H7 (cell line): ENCODE measurements at regions not wholly inside any gene's neighbourhood (a gene's known extent, or its start where the extent isn't known, plus 50 kb on each side); places are given as distances from the start of the nearest gene placed in this dataset.
"Not testable (repeated sequence)": the region's sequence is repeated elsewhere in the genome, so short reads cannot be mapped to it uniquely, and the experiment has no call there.

Source experiments
- DNase-seq: peaks from one replicate; pipeline ENCODE4 v3.0.0; 2012
- H3K27me3 ChIP-seq: 2 replicates; pipeline ENCODE4 v1.6.0; 2011; ENCODE audit warnings: mild to moderate bottlenecking, low read length; ENCODE audit not compliant: control insufficient read depth, insufficient read depth
- H3K36me3 ChIP-seq: replicated peaks from 2 replicates; pipeline ENCODE4 v1.5.1; 2011; ENCODE audit warnings: low read length; ENCODE audit not compliant: control insufficient read depth, insufficient read depth
- H3K4me3 ChIP-seq: 2 replicates; pipeline ENCODE4 v1.5.1; 2011; ENCODE audit warnings: low read depth, mild to moderate bottlenecking, control low read depth, low read length, moderate library complexity; ENCODE audit not compliant: insufficient read depth

DNA sequence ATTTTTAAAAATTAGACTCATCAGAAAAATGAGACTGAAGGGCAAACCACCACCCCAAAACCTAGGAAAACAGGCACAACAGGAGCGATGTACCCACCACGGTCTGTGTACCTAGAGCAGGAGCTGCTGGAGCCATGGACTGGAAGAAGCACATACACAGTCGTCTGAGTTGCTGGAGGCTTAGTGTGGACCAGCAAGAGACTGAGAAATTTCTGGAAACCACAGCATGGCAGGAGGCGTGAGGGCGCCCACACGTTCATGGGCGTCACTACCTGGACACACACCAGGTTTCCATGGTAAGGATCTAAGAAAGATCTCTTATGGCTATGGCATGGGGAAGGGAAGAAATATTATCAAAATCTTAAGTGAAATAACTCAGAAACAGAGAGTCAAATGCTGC lies 91.9 kb downstream of the MED10 start:
- Histone ChIP-seq H3K4me3 (no peak overlapping the region), H3K36me3 (no peaks in the 10 kb centered on the region), H3K27me3 (no peaks in the 10 kb centered on the region; the same call in 1 of the 2 replicates)
- no peak for DNase-seq

DNA sequence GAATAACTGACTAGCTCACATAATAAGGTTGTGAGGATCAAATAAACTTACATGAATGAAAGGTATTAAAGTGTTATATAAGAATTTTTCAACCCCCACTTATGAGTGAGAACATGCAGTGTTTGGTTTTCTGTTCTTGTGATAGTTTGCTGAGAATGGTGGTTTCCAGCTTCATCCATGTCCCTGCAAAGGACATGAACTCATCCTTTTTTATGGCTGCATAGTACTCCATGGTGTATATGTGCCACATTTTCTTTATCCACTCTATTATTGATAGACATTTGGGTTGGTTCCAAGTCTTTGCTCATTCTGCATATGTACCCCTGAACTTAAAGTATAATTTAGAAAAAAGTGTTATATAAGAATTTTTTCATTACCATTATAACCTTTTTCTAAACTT lies 93.9 kb downstream of the MED10 start:
- H3K4me3 ChIP-seq, H3K36me3 ChIP-seq, DNase-seq, H3K27me3 ChIP-seq: not testable (repeated sequence)

DNA sequence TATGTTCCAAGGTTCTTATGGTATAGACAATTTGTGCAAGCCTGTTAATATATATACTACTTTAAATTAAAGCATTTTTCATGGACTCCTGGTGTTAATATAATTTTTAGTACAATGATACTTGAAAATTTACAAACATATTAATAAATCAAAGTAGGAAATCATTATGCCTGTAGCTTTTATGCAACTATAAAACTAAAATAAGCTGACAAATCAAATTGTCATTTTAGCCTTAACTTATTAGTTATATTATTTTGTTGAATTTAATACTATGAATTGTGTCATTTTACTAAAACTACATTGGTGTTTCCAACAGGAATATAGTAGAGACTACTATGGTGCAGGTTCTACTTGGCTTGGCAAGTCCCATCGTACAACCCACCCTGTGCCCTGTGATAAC lies 96.0 kb downstream of the MED10 start:
- H3K27me3 ChIP-seq, result no peaks in the 10 kb centered on the region; the same call in 1 of the 2 replicates
- H3K36me3 ChIP-seq, result no peaks in the 10 kb centered on the region
- H3K4me3 ChIP-seq, result no peak overlapping the region
- DNase-seq, result no peak

DNA sequence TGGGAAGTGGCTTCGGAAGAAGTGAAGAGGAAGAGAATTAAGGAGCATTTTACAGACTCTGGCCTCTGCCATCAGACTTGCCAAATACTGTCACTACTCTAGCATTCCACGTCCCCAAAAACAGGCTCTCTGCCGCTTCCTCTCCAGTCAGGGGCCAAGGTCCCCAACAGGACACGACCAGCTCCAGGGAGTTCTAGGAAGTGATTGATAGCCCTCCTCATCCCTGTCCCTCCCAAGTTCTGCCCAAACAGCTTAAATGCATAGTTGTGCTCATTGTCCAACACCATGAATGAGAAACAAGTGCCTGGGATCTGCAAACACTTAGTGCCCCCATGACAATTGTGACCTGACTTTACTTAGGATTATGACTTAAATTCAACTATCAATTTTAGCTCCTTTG lies 96.5 kb downstream of the MED10 start:
- Histone ChIP-seq H3K27me3 (no peaks in the 10 kb centered on the region; the same call in 1 of the 2 replicates), H3K4me3 (no peak overlapping the region), H3K36me3 (no peaks in the 10 kb centered on the region)
- DNase-seq, result no peak

DNA sequence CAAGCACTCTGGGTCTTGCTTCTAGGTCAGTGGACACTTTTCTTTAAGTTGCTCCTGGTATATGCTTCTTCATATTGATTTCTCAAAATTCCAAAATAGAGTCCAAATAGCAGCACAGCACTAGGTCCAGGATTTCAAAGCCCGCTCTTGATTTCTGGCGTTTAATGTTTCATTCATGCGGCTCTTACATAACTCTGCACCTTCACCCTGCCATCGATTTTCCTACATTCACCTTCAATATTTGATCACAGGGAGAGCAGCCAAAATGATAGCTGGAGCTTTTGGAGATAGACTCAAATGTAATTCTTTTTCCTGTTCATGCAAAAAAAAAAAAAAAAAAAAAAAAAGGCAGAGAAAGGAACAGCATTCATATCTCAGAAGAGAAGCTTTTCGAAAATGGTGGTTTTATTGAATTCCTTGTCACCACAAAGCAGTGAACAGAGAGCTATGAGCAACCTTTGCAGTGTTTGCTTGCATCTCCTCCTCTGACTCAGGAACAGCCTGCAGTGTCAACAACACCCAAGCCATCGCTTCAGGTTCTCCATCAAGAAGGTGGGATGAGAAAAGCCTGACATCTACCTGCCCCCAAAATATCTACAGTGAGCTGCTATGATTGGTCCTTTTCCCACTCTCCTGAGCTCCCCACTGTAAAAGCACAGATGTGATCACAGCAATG lies 97.8 kb downstream of the MED10 start:
- Histone ChIP-seq H3K27me3 (no peaks in the 10 kb centered on the region; the same call in 1 of the 2 replicates), H3K4me3 (no peak overlapping the region), H3K36me3 (no peaks in the 10 kb centered on the region)
- DNase-seq, result no peak

DNA sequence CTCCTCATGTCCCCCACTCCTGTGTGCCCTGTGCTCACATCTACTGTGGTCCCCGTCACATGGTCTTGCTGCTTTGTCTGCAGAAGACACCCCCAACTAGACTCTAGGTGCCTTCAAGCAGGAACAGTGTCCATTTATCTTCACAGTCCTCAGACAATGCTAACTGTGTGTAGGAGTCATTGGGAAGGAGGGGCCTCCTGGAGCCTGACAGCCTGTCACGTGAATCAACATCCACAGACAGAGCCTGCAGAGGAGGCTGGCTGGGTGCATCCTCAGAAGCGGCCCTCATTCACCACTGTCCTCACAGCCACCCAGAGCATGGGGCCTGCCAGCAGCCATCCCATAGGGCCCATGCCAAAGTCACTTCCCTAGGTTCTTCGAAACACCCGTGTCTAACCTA lies 98.7 kb downstream of the MED10 start:
- Histone ChIP-seq H3K4me3 (no peak overlapping the region), H3K27me3 (no peaks in the 10 kb centered on the region), H3K36me3 (no peaks in the 10 kb centered on the region)
- no peak for DNase-seq

DNA sequence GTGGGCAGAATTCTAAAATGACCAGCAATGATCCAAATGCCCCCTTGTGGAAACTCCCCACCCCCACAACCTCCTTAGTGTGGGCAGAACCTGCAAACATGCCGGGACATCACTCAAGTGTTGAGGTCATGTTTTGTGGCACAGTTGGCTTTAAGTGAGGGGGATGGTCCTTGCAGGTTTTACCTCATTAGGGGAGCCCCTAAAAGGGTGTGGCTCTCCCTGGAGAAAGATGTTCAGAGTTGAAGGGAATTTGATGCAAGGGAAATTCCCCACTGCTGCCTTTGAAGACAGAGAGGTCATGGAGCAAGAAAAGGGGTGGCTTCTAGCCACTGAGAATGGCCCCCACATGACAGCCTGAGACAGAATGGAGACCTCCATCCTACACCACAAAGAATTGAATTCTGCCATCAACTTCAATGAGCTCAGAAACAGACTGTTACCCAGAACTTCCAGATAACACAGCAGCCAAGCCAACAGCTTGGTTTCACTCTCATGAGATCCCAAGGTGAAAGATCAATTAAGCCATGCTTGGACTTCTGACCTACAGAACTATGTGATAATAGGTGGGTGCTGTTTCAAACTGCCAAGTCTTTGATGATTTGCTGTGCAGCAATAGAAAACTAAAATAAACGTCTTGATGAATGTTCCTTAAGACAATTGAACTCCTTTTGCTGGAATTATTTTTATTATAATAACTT lies 103.4 kb downstream of the MED10 start:
- H3K4me3 ChIP-seq, result no peak overlapping the region
- H3K36me3 ChIP-seq, result no peaks in the 10 kb centered on the region
- no peaks in the 10 kb centered on the region; the same call in 1 of the 2 replicates for H3K27me3 ChIP-seq
- DNase-seq, result no peak

DNA sequence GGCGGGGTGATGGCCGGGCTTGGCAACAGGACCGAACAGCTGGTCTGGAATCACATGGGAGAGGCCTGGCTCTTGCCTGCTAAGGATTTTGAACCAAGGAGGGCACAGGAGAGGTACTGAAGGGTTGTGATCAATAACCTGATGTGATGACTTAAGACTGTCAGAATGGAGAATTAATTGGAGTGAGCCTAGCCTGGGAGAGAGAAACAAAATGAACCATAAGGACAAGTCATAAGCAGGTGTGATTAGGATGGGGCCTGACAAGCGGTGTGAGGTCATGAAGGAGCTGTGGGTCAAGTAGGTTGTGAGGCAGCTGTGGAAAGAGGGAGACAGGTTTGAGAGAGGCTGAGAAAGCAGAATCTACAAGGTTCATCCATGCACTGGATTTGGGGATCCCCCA lies 104.6 kb downstream of the MED10 start:
- DNase-seq, result no peak
- H3K27me3 ChIP-seq, result no peaks in the 10 kb centered on the region; the same call in 1 of the 2 replicates
- H3K4me3 ChIP-seq, result no peak overlapping the region
- no peaks in the 10 kb centered on the region for H3K36me3 ChIP-seq

DNA sequence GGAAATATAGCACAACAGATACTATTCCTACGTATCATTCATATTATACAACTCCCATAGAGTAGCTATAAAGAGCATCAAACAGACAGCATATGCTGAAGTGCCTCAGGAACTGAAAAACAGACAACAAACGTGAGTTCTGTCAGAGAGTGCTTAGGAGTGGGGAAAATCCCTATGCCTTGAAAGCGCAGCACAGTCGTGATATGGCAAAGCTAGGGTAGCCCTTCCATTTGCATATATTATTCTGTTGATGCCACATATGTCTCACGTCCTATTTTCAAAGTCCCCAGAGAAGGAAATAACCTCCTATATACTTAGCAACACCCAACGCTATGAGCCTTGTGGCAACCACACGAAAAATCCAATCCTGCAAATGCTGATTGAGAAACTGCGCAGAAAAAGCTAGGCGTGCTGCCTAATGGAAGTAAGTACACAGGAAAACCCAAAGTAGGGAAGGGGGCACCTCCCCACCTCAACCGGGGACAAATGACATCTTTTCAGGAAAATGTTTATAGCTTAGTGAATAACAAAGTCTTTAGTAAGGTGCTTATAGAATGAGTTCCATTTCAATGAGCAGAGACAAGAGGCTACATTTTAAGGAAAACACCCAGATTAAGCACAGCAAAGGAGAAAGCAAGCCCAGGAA lies 105.1 kb downstream of the MED10 start:
- Histone ChIP-seq H3K36me3 (no peaks in the 10 kb centered on the region), H3K27me3 (no peaks in the 10 kb centered on the region; the same call in 1 of the 2 replicates), H3K4me3 (no peak overlapping the region)
- DNase-seq, result no peak

DNA sequence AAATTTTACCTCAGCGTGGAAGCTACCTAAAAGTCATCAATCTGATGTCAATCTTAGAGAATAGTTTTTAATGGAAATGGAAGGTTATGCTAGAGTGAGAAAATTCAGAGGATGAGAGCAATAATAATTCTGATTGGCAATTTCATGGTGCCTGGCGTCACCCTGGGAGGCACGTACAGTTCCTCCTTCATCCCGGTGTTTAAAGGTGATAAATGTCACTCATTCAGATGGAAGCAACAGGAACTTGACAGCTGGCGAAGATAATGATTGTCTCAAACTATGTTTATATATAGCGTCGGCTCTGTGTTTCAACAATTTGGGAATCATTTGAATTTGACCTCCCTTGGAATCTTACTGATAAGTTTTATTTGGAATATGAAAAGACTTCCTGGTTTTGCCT lies 108.4 kb downstream of the MED10 start:
- no peaks in the 10 kb centered on the region for H3K36me3 ChIP-seq
- H3K27me3 ChIP-seq, result no peaks in the 10 kb centered on the region; the same call in 1 of the 2 replicates
- H3K4me3 ChIP-seq, result no peak overlapping the region
- DNase-seq, result no peak

DNA sequence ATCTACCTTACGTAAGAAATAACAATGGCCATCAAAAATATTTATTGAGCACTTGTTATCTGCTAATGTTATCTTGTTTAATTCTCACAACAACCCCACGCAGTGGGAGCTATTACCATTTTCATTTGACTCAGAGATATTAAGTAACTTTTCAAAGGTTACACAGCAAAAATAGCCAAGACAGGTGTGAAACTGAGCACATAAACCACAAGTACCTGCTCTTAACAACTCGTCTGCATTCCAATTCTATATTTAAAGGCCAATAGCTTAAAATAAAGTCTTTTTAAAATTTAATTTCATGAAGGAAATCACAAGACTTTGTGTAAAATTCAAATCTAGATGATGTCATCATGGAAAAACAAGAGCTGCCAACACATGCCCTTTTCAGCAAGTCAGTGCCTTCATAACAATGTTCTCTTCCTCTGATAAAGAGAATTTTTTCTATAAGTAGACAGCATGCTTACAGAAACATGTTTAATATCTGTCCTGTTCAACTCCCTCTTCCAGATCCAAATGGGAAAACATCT lies 111.6 kb downstream of the MED10 start:
- Histone ChIP-seq H3K4me3 (no peak overlapping the region), H3K27me3 (no peaks in the 10 kb centered on the region; the same call in 1 of the 2 replicates), H3K36me3 (no peaks in the 10 kb centered on the region)
- no peak for DNase-seq

DNA sequence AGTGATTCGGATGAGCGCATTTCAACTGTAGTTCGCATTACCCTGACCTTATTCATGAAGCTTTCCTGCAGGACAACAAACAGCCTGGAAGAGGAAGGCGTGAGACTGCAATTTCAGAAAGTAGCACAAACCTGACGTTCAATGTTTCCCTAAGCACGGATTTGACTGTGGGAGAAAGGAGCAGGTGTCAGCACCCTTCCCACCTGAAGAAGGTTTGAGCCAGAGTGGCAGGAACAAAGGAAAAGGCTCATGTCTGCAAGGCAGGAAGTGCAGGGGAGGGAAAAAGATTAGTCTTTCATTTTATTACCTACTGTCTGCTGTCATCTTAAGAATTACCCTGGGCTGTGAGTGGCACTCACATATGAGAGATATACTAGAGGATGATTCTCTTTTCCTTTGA lies 114.0 kb downstream of the MED10 start:
- Histone ChIP-seq H3K27me3 (no peaks in the 10 kb centered on the region), H3K4me3 (no peak overlapping the region), H3K36me3 (no peaks in the 10 kb centered on the region)
- no peak for DNase-seq

DNA sequence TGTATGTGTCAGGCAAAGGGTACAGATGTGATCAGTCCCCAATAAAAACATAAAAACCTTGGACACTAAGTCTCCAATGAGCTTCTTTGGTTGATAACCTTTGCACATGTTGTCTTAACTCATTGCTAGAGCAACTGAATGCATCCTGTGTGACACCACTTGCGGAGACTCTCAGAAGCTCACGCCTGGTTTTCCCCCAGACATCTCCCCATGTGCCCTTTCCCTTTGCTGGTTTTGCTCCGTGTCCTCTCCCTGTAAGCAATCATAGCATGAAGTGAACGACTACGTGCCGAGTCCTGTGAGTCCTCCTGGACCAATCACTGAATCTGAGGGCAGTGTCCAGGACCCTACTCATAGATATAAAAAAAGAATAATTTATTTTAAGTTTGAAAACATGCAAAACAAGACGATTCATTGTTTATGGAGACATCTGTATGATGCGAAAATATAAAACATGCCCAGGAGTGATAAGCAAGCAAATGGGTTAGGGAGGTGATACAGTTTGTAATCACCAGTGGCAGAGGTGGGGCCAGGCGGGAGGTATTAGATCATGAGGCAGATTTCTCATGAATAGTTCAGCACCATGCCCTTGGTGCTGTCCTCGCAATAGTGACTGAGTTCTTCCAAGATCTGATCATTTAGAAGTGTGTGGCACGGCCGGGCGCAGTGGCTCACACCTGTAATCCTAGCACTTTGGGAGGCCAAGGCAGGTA lies 115.5 kb downstream of the MED10 start:
- no peak for DNase-seq
- Histone ChIP-seq H3K36me3 (no peaks in the 10 kb centered on the region), H3K4me3 (no peak overlapping the region), H3K27me3 (no peaks in the 10 kb centered on the region)

DNA sequence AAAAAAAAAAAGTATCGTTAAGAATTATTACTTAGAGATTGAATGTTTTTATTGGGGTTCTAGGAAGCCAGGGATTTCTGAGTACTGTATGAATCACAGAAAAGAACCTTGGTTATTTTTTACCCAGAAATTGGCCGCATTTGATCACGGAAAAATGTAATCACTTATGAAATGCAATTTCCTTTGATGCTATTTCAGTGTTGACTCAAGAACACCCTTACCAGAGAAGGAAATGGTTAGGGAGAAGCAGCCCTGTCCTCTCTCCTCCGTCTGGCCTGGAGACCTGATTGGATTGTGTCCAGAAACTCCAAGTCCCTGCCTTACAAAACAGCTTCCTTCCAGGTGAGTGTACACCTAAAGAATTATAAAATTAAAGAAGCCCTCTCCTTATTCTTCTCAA lies 116.7 kb downstream of the MED10 start:
- H3K4me3 ChIP-seq, result no peak overlapping the region
- no peak for DNase-seq
- H3K27me3 ChIP-seq, result no peaks in the 10 kb centered on the region
- H3K36me3 ChIP-seq, result no peaks in the 10 kb centered on the region
